Heart left ventricle (tissue), 16 donors: ENCODE measurements at regions not wholly inside any gene's neighbourhood (a gene's known extent, or its start where the extent isn't known, plus 50 kb on each side); places are given as distances from the start of the nearest gene placed in this dataset.
"Not testable (repeated sequence)": the region's sequence is repeated elsewhere in the genome, so short reads cannot be mapped to it uniquely, and the experiment has no call there.

Source experiments
- ATAC-seq, 4 donors: fragments of 200-7000 bp; cut with Tn5 transposase; one replicate each; pipeline ENCODE4 v1.9.1; 2020 to 2022; ENCODE audit warnings: moderate library complexity in 4 of 4, mild to moderate bottlenecking in 3 of 4, moderate number of reproducible peaks in 1 of 4
- DNase-seq, 5 donors: peaks; one replicate each; pipeline ENCODE4 v3.0.0-alpha.2; 2020
- H3K27ac ChIP-seq, 12 donors: fragments of 200-600 bp; sonication (generic) in 4 of 12; one replicate each; pipeline versions ENCODE4 v1.5.0 to v1.8.0; 2016 to 2022; ENCODE audit warnings: mild to moderate bottlenecking in 2 of 12
- H3K27me3 ChIP-seq, 9 donors: fragments of 200-600 bp; sonication (generic) in 2 of 9; one replicate each; pipeline versions ENCODE4 v1.5.1 to v1.8.0; 2016 to 2022; ENCODE audit warnings: mild to moderate bottlenecking in 3 of 9
- H3K36me3 ChIP-seq, 9 donors: fragments of 200-600 bp; sonication (generic) in 2 of 9; one replicate each; pipeline versions ENCODE4 v1.5.0 to v1.8.0; 2018 to 2022; ENCODE audit warnings: mild to moderate bottlenecking in 2 of 9
- H3K4me1 ChIP-seq, 12 donors: fragments of 200-600 bp; sonication (generic) in 4 of 12; one replicate each; pipeline versions ENCODE4 v1.5.0 to v1.8.0; 2016 to 2022; ENCODE audit warnings: mild to moderate bottlenecking in 3 of 12
- H3K4me3 ChIP-seq, 12 donors: fragments of 200-600 bp; sonication (generic) in 4 of 12; one replicate each; pipeline versions ENCODE4 v1.5.0 to v1.8.0; 2017 to 2022; ENCODE audit warnings: mild to moderate bottlenecking in 9 of 12, moderate library complexity in 4 of 12
- H3K9me3 ChIP-seq, 12 donors: fragments of 200-600 bp; sonication (generic) in 4 of 12; one replicate each; pipeline versions ENCODE4 v1.5.0 to v1.8.0; 2016 to 2022; ENCODE audit warnings: mild to moderate bottlenecking in 1 of 12
- CTCF ChIP-seq, 12 donors: fragments of 200-600 bp; sonication (generic) in 4 of 12; IDR thresholded peaks; one replicate each; pipeline versions ENCODE4 v1.5.0 to v1.8.0; 2018 to 2022; ENCODE audit warnings: antibody characterized with exemption in 12 of 12, mild to moderate bottlenecking in 5 of 12
- POLR2A ChIP-seq, 2 donors: fragments of 450-650 bp; IDR thresholded peaks; one replicate each; pipeline ENCODE4 v1.6.1; 2017; ENCODE audit warnings: antibody characterized with exemption in 2 of 2, mild to moderate bottlenecking in 2 of 2, moderate library complexity in 2 of 2
- WGBS, 4 donors: extraction: QIAGEN DNeasy Blood & Tissue Kit in 2 of 4; methylation state at CpG; one replicate each; pipeline versions ENCODE4 v1.1.5 to v1.1.7; 2013 to 2018; 5-methylcytosine and 5-hydroxymethylcytosine counted together
- intact Hi-C, 10 donors: fragments of 100-400 bp; cut with DNase I; formaldehyde crosslinking; loops; one replicate each; pipeline versions ENCODE4 v1.11.1 to v1.14.2; 2022
- donor health status: ischemic (EF 13 %, LVEDD 7.1; RV severe dilation, severe dysfunction).
- donor health status: healthy with polysubstance abuse.
- donor health status: DM: no; HTN: yes; CAD: no.
- donor health status: DM: no; HTN: no; CAD: no.
- donor health status: ischemic (EF 25% LVEDD 6.9; RV normal size, moderate dysfunction).
- donor health status: ischemic (EF 25% LVEDD 5.7; RV mildly dilated, moderate dysfunction).
- donor health status: healthy.
- donor health status: DM: yes; HTN: yes; CAD: no.
- donor health status: ischemic (EF 35%, LVEDD 5.7; RV mildly dilated, moderate dysfunction).
- donor health status: nonischemic (EF 11% LVEDD 7.7; RV severe dilation, severe dysfunction).
- donor health status: DM: yes; HTN: yes; CAD: no.
- donor health status: PGD.
- donor health status: ischemic (EF 29% LVEDD 5.4; RV normal size, mild dysfunction).
- donor health status: nonischemic (EF 23%, LVEDD 6.1; RV moderate dilation, normal function).

- Histone ChIP-seq H3K36me3 (no peaks in the 10 kb centered on the region), H3K27me3 (peaks cover 0 to 5% (median 0%) of the 10 kb centered on the region in 9 donors), H3K4me3 (no peak overlapping the region), H3K4me1 (no peaks in the 10 kb centered on the region), H3K27ac (no peak overlapping the region), H3K9me3 (no peaks in the 10 kb centered on the region)
- ATAC-seq, result no peak
- WGBS, 4 donors, result 36 to 50% (median 45%) methylated on average over 7 of the region's 7 CpGs
- no peak for DNase-seq
- intact Hi-C loops, result no loop called here
- TF ChIP-seq CTCF (IDR thresholded peaks at IDR 0.05), result no peak
Measured at GRCh38 chr18:32868406-32868805, 95.6 kb upstream of the KLHL14 start.

DNA sequence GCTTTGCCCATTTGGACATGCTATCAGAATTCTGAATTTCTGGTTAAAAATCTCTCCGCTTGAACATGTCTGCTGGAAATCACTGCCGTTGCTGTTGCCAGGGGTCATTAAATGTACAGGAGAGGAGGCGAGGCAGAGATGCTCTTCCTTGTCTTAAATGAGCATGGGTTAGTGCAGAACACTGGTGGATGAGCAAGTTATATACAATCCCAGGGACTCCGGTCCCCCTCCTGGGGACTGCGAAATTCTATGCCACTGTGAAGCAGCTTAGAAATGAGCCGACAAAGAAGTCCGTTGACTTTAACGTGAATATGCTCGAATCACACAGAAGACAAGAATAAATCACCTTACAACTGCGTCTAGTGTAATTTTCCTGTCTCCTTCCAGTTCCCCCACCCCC lies 95.1 kb upstream of the KLHL14 start:
- WGBS, 4 donors, result 65 to 69% (median 67%) methylated on average over 10 of the region's 10 CpGs
- Histone ChIP-seq H3K27me3 (peaks cover 0 to 5% (median 0%) of the 10 kb centered on the region in 9 donors), H3K27ac (no peak overlapping the region), H3K36me3 (no peaks in the 10 kb centered on the region), H3K4me3 (no peak overlapping the region), H3K9me3 (no peaks in the 10 kb centered on the region), H3K4me1 (no peaks in the 10 kb centered on the region)
- ATAC-seq (no peak), DNase-seq (no peak)
- intact Hi-C loops, result no loop called here
- TF ChIP-seq CTCF (IDR thresholded peaks at IDR 0.05), result no peak
- TF ChIP-seq POLR2A (IDR thresholded peaks at IDR 0.05), result no peak

DNA sequence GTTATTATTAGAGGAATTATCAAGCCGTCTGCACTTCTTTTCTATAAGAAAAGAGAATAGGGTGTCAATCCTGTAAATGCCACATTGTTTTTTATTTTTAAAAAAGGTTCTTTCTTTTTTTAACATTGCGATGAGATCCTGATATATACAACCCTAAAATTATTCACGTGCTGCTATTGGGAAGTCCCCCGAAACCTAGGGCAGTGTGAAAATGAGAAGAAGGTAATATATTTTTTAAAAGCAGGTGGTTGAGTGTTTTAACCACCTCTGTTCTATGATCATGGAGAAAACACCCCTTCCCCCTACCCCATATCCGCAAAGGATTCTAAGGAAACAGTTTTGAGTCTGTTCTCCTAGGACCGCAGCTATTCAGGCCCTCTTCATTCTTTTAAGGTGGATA lies 94.5 kb upstream of the KLHL14 start:
- DNase-seq, result no peak
- TF ChIP-seq POLR2A (IDR thresholded peaks at IDR 0.05), result no peak
- no peak for TF ChIP-seq CTCF (IDR thresholded peaks at IDR 0.05)
- Histone ChIP-seq H3K27me3 (peaks cover 0 to 5% (median 0%) of the 10 kb centered on the region in 9 donors), H3K36me3 (no peaks in the 10 kb centered on the region), H3K27ac (no peak overlapping the region), H3K4me1 (no peaks in the 10 kb centered on the region), H3K9me3 (no peaks in the 10 kb centered on the region), H3K4me3 (no peak overlapping the region)
- no peak for ATAC-seq
- intact Hi-C loops, result no loop called here
- WGBS, 4 donors, result 79 to 86% (median 83%) methylated on average over 6 of the region's 6 CpGs

DNA sequence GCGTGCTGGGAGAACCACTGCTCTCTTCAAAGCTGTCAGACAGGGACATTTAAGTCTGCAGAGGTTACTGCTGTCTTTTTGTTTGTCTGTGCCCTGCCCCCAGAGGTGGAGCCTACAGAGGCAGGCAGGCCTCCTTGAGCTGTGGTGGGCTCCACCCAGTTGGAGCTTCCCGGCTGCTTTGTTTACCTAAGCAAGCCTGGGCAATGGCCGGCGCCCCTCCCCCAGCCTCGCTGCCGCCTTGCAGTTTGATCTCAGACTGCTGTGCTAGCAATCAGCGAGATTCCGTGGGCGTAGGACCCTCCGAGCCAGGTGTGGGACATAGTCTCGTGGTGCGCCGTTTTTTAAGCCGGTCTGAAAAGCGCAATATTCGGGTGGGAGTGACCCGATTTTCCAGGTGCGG lies 89.2 kb upstream of the KLHL14 start:
- H3K36me3 ChIP-seq, H3K27me3 ChIP-seq, ATAC-seq, H3K9me3 ChIP-seq, H3K4me3 ChIP-seq, H3K27ac ChIP-seq, intact Hi-C loops, DNase-seq, H3K4me1 ChIP-seq: not testable (repeated sequence)
- WGBS, 4 donors, result 76 to 83% methylated on average over 12 to 16 of the region's 18 CpGs; no CpG with 5 or more reads in 2 of the 4 donors

DNA sequence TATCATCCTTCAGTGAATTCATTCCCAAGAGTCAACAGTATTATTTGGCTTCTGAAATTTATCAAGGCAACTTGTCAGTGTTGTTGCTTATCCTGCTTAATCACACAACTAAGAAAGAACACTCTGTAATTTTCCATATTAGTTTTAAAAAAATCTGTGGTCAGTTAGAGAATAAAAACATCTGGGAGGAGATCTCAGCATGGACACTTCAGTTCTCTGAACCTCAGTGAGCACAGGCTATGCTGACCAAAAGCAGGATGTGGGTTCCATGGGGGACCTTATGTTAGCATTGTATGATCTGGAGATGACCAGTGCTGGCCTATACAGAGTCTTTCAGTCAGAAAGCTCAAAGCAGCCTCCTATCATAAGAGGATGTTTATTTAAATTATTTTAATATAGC lies 79.1 kb upstream of the KLHL14 start:
- TF ChIP-seq POLR2A (IDR thresholded peaks at IDR 0.05), result no peak
- TF ChIP-seq CTCF (IDR thresholded peaks at IDR 0.05), result no peak
- intact Hi-C loops, result no loop called here
- Histone ChIP-seq H3K4me3 (no peak overlapping the region), H3K4me1 (no peaks in the 10 kb centered on the region), H3K27ac (no peak overlapping the region), H3K36me3 (no peaks in the 10 kb centered on the region), H3K9me3 (peaks cover 0 to 10% (median 0%) of the 10 kb centered on the region in 12 donors), H3K27me3 (no peaks in the 10 kb centered on the region)
- no peak for ATAC-seq
- DNase-seq, result no peak
